AG09309 (cell line): ENCODE measurements at regions not wholly inside any gene's neighbourhood (a gene's known extent, or its start where the extent isn't known, plus 50 kb on each side); places are given as distances from the start of the nearest gene placed in this dataset.
"Not testable (repeated sequence)": the region's sequence is repeated elsewhere in the genome, so short reads cannot be mapped to it uniquely, and the experiment has no call there.

Experiments used
- DNase-seq: peaks from one replicate; pipeline ENCODE4 v3.0.0-alpha.2; 2010; ENCODE audit warnings: low read depth
- H3K4me3 ChIP-seq: 2 replicates; pipeline ENCODE4 v1.5.1; 2011; ENCODE audit warnings: mild to moderate bottlenecking, low read depth, low read length, moderate library complexity; ENCODE audit not compliant: control insufficient read depth

- H3K4me3 ChIP-seq = not testable (repeated sequence)
Measured at GRCh38 chr7:76971201-76971600, 61.0 kb downstream of the SPDYE17 start.

GRCh38 chr7:76969892-76970291 lies 62.3 kb downstream of the SPDYE17 start:
- not testable (repeated sequence) for H3K4me3 ChIP-seq, DNase-seq

More at GRCh38 chr7:76971201-76971600, 61.0 kb downstream of the SPDYE17 start:
- DNase-seq = not testable (repeated sequence)

- H3K4me3 ChIP-seq, DNase-seq: not testable (repeated sequence)
Measured at GRCh38 chr7:76965731-76966548, 66.2 kb downstream of the SPDYE17 start.

DNA sequence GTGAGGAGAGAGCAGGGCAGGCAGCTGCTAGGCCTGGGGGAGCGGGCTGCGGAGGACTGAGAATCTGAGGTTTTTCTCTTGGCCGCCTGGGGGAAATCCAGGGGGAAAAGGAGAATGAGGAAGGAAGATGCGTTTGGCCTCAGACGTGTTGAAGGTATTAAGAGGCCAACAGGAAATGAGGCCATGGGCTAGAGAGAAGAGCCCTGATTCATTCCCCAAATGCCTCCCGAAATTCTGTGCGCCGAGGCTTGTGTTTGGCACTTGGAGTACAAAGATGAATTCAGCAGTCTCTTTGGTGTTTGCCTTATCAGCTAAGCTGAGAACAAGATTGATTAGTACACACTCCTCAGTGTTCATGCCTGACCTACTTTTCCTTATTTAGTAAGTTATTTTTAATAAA lies 68.1 kb downstream of the SPDYE17 start:
- not testable (repeated sequence) for H3K4me3 ChIP-seq, DNase-seq

DNA sequence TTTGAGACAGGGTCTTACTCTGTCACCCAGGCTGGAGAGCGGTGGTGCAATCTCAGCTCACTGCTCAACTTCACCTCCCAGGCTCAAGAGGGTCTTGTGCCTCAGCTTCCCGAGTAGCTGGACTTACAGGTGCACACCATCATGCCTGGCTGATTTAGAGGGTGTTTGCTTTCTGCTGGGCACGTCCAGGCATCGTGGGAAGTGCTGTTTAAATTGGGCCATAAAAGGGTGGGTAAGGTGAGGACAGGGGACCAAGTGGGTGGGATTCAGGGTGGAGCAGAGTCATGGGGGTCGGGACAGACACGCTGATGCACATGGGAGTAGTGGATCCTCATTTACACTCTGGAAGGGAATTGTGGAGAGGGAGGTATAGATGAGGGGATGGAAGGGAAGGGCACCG lies 69.1 kb downstream of the SPDYE17 start:
- not testable (repeated sequence) for H3K4me3 ChIP-seq, DNase-seq

DNA sequence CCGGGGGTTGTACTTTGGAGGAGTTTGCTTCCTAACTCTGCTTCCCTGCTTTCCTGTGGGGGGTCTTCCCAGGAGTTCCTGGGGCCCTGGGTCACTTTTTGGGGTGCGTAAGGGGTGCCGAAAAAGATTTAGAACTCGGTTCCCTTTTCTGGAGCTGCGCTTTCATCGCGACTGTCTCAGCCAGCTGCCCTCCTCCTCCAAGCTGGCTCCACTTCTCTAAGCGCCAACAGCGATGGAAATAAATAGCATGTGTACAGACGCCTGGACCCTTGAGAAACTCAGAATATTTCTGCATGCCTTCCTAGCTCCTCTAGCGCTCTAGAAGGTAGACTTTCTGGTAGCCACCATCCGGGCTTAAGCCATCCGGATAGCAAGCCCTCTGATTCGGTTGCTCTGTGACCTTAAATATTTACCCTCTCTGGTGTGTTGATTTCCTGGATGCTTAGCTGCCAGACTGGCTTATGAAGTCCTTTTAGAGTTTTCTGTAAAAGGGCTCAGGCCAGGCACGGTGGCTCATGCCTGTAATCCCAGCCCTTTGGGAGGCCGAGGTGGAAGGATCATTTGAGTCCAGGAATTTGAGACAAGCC lies 71.7 kb downstream of the SPDYE17 start:
- not testable (repeated sequence) for H3K4me3 ChIP-seq, DNase-seq

GRCh38 chr7:76959573-76960399 lies 72.4 kb downstream of the SPDYE17 start:
- DNase-seq, H3K4me3 ChIP-seq: not testable (repeated sequence)

GRCh38 chr7:76956531-76956930 lies 75.6 kb downstream of the SPDYE17 start:
- H3K4me3 ChIP-seq, DNase-seq: not testable (repeated sequence)

DNA sequence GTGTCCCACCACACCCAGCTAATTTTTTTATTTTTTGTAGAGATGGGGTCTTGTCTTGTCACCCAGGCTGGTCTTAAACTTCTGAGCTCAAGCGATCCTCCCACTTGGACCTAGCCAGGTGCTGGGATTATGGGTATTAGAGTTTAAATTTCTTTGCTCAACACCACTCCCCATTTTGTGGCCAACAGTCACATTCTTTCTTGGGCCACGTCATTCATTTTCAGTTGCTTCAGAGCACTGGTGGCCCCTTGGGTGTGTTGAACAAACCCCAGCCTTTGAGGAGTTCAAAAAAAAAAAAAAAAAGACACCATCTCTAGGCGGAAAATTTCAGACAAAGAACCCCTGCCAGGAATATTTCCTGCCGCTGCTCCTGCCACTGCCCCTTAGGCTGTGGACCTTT lies 77.0 kb downstream of the SPDYE17 start:
- DNase-seq, H3K4me3 ChIP-seq: not testable (repeated sequence)

GRCh38 chr7:76944603-76945002 lies 87.6 kb downstream of the SPDYE17 start:
- DNase-seq, H3K4me3 ChIP-seq: not testable (repeated sequence)

DNA sequence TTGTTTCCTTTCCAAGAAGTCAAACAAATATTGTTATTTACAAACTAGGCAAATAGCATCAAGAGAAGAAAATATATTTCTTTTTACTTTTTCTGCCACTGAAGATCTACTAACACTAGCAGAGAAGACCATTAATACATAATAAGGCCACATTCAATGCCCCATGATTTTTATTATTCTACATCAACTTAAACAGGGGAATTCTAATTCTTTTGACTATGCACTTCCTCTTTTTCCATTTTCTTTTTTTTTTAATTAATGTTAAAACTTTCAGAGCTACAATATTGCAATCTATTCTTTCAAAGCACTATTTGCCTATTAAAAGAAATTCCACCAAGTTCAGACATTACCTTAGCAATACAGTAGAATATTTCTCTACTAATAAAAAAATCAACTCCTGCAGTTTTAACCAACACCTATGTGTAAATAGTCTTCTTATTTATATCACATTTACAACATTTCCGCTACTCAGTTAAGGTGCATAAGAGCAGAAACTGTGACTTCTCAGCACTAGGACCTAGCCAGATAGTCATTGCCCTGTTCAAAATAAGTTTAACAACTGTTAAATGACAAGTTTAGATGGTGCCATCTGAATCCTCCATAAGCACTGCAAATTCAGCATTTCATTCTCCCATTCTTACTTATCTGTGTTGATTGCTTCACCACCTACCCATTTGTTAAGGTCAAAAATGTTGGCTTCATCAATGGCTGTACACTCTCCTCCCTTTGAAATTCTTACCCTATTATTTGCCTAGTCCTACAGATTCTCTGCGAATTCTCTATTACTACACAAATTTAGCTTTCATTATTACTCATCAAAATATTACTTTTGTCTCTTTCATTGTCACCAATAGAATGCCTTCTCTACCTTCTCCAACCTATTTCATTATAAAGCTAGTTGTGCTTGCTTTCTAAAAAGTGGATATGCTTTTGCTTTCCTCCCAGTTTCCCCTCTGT lies 90.1 kb downstream of the SPDYE17 start:
- not testable (repeated sequence) for H3K4me3 ChIP-seq, DNase-seq

DNA sequence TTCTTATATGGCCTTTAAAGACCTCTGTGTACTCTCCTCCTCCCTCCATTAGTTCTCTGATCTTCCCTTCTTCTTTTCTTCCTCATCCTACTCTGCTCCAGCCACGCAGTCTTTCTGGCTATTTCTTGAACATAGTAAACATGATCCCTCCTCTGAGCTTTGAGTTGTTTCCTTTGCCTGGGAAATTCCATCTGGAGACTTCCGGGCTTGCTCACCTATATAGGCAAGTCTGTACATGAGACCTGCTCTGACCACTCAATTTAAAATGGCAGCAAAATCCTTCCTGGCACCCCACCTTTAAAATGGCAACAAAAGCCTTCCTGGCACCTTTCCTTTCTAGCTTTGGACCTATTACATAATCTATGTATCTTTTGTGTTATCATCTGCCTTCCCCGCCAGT lies 94.4 kb downstream of the SPDYE17 start:
- not testable (repeated sequence) for DNase-seq, H3K4me3 ChIP-seq

GRCh38 chr7:76937330-76937729 lies 94.8 kb downstream of the SPDYE17 start:
- H3K4me3 ChIP-seq, DNase-seq: not testable (repeated sequence)

GRCh38 chr7:76936346-76936745 lies 95.8 kb downstream of the SPDYE17 start:
- H3K4me3 ChIP-seq, DNase-seq: not testable (repeated sequence)

GRCh38 chr7:76934711-76935110 lies 97.5 kb downstream of the SPDYE17 start:
- not testable (repeated sequence) for H3K4me3 ChIP-seq, DNase-seq

DNA sequence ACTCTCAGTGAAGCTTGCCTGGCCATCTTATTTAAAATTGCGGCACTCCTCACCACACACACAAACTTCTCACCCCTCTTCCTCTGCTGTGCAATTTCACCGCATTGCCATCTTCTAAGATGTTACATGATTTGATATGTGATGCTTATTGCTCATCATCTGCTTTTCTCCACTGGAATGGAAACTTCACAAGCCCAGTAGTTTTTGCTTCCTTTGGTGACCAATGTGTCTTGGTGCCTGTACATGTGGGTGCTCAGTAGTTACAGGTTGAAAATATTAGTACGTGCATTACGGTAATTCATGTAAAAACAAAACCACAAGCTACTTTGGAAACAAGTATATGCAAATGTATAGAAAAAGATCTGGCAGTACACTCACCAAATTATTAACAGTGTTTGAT lies 99.2 kb downstream of the SPDYE17 start:
- H3K4me3 ChIP-seq, DNase-seq: not testable (repeated sequence)

GRCh38 chr7:76931441-76931840 lies 100.7 kb downstream of the SPDYE17 start:
- DNase-seq, H3K4me3 ChIP-seq: not testable (repeated sequence)

DNA sequence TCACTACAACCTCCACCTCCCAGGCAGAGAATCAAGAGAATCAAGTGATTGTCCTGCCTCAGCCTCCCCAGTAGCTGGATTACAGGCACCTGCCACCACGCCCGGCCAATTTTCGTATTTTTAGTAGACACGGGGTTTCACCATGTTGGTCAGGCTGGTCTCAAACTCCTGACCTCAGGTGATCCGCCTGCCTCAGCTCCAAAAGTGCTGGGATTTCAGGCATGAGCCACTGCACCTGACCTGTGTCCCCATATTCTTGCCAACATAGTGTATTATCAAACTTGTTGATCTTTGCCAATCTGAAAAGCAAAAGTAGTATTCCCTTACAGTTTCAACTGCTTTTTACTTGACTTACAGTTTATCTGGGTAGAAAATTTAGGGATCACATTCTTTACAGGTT lies 101.7 kb downstream of the SPDYE17 start:
- DNase-seq, H3K4me3 ChIP-seq: not testable (repeated sequence)
